HG03066 (cell line): ENCODE measurements at regions not wholly inside any gene's neighbourhood (a gene's known extent, or its start where the extent isn't known, plus 50 kb on each side); places are given as distances from the start of the nearest gene placed in this dataset.

ENCODE experiments used
- ATAC-seq: cut with Tn5 transposase; IDR thresholded peaks from one replicate; pipeline ENCODE4 v1.9.1; 2021; ENCODE audit warnings: low read depth; ENCODE audit not compliant: unreplicated experiment

DNA sequence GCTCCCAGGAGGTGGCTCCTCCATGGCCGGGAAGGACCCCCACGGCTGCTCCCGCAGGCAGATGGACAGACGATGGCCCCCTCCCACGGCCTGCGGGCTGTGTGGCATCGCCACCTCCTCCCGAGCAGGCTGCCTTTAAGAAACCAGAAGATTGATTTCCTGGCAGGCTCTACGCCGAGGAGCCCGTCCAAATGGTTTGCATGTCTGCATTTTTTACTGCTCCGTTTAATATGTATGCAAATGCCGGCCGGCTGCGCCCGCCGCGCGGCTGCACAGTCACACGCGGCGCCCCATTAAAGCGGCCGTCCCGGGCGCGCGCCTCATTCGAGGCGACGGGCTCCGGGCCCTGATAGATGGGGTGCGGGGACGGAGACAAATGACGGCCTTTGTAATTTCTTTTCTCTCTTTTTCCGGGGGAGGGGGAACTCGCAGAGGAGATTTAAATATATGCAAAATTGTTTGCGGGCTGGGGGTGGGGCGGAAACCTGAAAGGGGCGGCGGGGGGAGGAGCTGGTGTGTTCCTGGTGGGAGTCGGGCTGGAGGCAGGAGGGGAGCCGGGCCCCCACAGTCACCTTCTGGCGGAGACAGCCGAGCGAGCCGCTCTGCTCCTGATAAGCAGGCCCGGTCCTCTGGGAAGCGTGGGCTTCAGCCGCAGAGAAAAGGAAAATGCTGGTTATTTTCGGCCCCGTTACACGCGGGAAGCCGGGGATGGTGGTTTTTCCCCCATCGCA lies 158.7 kb upstream of the IER5L start:
- no peak for ATAC-seq

DNA sequence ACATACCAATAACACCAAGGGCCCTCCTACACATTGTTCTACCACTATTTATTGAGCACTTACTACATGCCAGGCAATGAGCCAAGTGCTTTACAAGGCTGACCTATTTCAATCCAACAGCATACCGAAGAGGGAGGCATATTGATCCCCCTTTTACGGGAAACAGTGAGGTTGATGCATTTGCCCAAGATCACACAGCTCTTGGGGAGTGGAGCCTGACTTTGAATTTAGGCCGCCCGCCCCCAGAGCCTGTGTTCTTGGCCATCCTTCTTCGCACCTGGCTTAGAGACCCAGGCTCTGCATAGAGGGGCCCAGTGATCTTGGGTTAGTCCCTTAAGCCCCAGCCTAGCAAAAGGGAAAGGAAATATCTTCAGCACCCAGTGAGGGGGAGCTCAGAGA lies 158.1 kb upstream of the IER5L start:
- no peak for ATAC-seq

DNA sequence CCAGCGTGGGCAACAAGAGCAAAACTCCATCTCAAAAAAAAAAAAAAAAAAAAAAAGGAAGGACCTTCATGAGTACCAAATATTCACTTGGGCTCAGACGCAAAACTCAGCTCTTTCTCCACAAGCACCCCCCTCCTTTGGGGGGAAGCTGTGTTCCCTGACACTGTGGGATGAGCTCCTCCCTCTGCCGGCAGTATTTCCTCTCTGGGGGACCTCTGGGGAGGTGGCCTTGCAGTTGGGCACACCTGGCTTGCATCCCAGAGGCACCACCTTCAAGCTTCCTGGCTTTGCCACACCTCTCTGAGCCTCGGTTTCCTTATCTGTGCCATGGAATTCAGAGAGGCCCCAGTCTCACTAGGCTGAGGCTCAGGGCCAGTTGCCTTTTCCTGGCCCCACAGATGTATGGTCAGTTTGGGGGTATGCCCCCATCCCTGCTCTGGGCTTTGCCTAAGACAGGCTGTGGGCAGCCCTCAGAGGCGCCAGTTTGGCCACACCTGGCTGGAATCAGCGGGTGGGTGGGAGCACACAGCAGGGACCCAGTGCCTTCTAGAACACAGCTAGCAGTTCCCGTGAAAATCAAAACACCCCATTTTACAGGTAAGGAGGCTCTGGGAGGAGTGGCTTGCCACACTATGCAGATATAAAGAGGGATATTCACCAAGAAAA lies 157.5 kb upstream of the IER5L start:
- ATAC-seq, result no peak

- ATAC-seq, result no peak
Measured at GRCh38 chr9:129334105-129334935, 156.3 kb upstream of the IER5L start.

GRCh38 chr9:129333617-129334104 lies 155.6 kb upstream of the IER5L start:
- ATAC-seq, result no peak

GRCh38 chr9:129332581-129332980 lies 154.5 kb upstream of the IER5L start:
- no peak for ATAC-seq

GRCh38 chr9:129331772-129332500 lies 153.9 kb upstream of the IER5L start:
- no peak for ATAC-seq

DNA sequence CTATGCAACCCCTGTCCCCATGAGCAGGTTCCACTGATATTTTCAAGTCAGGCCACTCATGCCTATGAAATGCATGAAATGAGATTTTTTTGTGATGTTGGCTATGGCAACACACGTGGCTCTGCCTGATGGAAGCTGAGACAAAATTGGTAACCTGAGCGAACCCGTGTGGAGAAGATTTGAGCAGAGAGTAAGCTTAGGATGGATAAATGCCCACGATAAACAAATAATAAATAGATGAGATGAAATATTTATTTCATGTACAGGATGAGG lies 153.4 kb upstream of the IER5L start:
- ATAC-seq, result no peak

GRCh38 chr9:129330711-129331492 lies 152.8 kb upstream of the IER5L start:
- ATAC-seq, result no peak

DNA sequence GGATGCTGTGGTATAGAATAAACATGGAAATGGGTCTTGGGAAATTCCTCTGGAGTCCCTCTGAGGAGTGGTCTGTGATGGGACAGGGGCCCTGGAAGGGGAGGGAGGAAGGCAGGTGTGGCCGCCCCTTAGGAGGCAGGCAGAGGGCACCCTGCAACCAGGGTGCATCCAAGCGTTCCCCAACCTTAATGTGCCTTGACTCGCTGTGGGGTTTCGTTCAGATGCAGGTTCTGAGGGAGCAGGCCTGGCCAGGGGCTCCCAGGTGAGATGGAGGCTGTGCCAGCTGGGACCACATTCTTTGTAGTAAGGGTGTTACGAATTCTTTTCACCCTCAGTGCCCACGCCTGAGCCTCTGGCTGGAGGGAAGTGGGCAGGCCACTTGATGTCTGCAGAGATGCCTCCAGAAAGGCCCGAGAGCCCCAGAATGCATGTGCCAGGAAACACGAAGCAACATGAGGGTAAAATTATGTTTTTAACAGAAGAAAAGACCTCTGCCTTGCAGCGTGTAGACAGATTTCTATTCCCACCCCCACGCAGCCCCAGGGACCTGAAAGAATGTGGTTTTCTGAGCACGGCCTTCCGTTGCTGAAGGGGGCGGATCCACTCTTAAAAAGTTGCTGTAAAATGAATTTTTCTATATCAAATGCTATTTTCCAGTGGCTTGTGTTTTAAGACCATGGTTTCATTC lies 150.4 kb upstream of the IER5L start:
- no peak for ATAC-seq

- ATAC-seq, result no peak
Measured at GRCh38 chr9:129327552-129328328, 149.7 kb upstream of the IER5L start.

DNA sequence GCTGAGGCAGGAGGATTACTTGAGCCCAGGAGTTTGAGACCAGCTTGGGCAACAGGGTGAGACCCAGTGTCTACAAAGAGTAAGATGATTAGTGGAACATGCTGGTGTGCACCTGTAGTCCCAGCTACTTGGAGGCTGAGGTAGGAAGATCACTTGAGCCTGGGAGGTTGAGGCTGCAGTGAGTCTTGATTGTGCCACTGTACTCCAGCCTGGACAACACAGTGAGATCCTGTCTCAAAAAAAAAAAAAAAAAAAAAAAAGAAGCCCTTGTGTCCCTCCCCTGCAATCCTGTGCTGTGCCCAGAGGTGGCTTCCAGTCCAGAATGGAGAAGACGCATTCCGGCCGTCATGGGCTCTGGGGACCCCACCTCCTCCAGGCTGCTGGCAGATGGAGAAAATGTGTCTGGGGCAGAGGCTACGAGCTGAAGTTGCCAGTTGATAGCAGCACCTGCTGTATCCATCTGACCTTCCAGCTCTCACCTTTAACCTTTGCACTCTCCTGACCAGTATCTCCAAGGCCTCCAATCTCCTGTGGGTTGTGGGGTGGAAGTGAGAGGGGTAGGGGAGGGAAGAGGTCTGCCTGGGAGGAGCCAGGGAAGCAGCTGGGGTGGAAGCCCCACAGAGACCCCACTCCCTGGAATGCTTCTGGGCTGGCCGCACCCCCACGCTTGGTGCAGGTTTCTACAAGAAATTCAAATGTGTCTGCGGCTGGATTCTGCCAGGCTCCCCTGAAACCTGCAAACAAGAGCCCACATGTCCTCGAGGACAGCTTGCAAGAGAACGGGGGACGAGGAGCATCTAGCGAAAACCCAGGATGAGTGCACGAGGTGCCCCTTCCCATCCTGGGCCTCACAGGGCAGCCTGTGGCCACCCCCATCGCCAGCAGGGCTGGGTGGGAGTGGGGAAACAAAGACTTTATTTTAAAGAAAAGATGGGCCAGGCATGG lies 148.3 kb upstream of the IER5L start:
- no peak for ATAC-seq

- no peak for ATAC-seq
Measured at GRCh38 chr9:129324808-129325502, 146.9 kb upstream of the IER5L start.

- no peak for ATAC-seq
Measured at GRCh38 chr9:129323999-129324553, 146.0 kb upstream of the IER5L start.

DNA sequence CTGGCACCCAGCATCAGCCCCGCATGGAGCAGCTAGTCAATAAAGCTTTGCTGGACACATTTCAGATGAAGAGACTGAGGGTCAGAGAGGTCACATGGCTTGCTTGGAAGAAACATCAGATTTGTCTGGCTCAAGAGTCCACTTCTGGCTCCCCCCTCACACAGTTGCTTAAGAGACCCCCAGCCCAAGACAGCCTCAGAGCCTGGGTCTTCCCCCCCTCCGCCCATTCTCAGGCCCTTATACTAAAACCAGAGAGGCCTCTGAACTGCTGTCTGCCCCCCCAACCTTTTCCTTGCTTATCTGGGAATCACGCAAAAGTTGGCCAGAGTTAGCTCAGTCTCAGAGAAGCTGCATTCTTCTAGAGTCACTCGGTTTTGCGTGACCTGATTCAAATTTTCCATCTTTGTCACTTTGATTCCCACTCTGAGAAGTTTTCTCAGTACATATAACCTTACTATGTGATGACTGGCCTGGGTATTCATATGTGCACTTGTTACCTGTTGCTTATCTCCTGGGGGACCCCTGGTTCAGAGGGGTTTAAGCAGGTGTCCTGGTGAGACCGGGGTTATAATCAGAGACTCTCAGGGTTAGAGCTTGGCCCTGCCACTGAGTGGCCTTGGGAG lies 145.4 kb upstream of the IER5L start:
- ATAC-seq, result no peak

GRCh38 chr9:129322641-129323375 lies 144.7 kb upstream of the IER5L start:
- ATAC-seq, result no peak
